ENCODE measurements at regions not wholly inside any gene's neighbourhood (a gene's known extent, or its start where the extent isn't known, plus 50 kb on each side); places are given as distances from the start of the nearest gene placed in this dataset.

GRCh38 chr15:79522656-79523055 lies 90.5 kb downstream of the MINAR1 start:
- H3K4me3 ChIP-seq (replicated peaks; ENCODE audit: low read depth, low read length), result no peak overlapping the region
- no peak for TF ChIP-seq CTCF (IDR thresholded peaks at IDR 0.05; ENCODE audit: low read length, missing control alignments)
- no peak for DNase-seq (ENCODE audit: low read depth)

GRCh38 chr15:79523266-79523665 lies 91.1 kb downstream of the MINAR1 start:
- H3K4me3 ChIP-seq (replicated peaks; ENCODE audit: low read depth, low read length), result no peak overlapping the region
- no peak for DNase-seq (ENCODE audit: low read depth)
- TF ChIP-seq CTCF (IDR thresholded peaks at IDR 0.05; ENCODE audit: low read length, missing control alignments), result no peak

GRCh38 chr15:79524531-79524930 lies 92.4 kb downstream of the MINAR1 start:
- no peak overlapping the region for H3K4me3 ChIP-seq (replicated peaks; ENCODE audit: low read depth, low read length)
- no peak for DNase-seq (ENCODE audit: low read depth)
- no peak for TF ChIP-seq CTCF (IDR thresholded peaks at IDR 0.05; ENCODE audit: low read length, missing control alignments)

GRCh38 chr15:79526376-79526775 lies 94.2 kb downstream of the MINAR1 start:
- TF ChIP-seq CTCF (IDR thresholded peaks at IDR 0.05; ENCODE audit: low read length, missing control alignments), result no peak
- DNase-seq (ENCODE audit: low read depth), result no peak
- H3K4me3 ChIP-seq (replicated peaks; ENCODE audit: low read depth, low read length), result no peak overlapping the region

- TF ChIP-seq CTCF (IDR thresholded peaks at IDR 0.05; ENCODE audit: low read length, missing control alignments), result no peak
- DNase-seq (ENCODE audit: low read depth), result no peak
- no peak overlapping the region for H3K4me3 ChIP-seq (replicated peaks; ENCODE audit: low read depth, low read length)
Observed at GRCh38 chr15:79527821-79528220, 95.7 kb downstream of the MINAR1 start.

GRCh38 chr15:79529157-79529785 lies 97.1 kb downstream of the MINAR1 start:
- no peak overlapping the region for H3K4me3 ChIP-seq (replicated peaks; ENCODE audit: low read depth, low read length)
- no peak for DNase-seq (ENCODE audit: low read depth)
- TF ChIP-seq CTCF (IDR thresholded peaks at IDR 0.05; ENCODE audit: low read length, missing control alignments), result no peak

GRCh38 chr15:79535536-79535935 lies 103.4 kb downstream of the MINAR1 start:
- no peak overlapping the region for H3K4me3 ChIP-seq (replicated peaks; ENCODE audit: low read depth, low read length)
- no peak for TF ChIP-seq CTCF (IDR thresholded peaks at IDR 0.05; ENCODE audit: low read length, missing control alignments)
- DNase-seq (ENCODE audit: low read depth), result no peak
